ENCODE measurements at regions not wholly inside any gene's neighbourhood (a gene's known extent, or its start where the extent isn't known, plus 50 kb on each side); places are given as distances from the start of the nearest gene placed in this dataset.
A peak's percentile ranks its signal among the peaks of the same experiment; 100 is the strongest.

DNA sequence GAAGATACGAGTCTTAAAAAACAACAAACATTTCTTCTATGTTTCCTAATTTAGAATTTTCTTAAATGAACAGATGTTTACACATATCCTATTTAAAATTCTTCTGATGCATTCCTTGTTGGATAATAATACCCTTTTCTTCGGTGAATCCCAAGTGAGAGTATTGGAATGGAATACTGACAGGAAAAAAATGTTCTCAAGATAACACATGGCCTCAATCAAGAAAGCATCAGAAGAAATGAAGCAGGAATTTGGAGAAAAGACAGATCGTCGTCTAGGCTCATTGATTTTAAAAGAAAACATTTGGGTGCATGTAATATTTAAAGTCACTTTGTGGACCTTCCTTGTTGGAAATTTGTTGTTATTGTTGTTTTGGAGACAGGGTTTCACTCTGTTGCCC, 196.9 kb upstream of the ANK2 start:
- Histone ChIP-seq H3K4ac (ENCODE audit: low read depth, low read length) (no peak overlapping the region), H2BK12ac (ENCODE audit: insufficient read length, low read depth, low read length) (no peak overlapping the region), H2AFZ (ENCODE audit: low read length) (no peak overlapping the region), H3K14ac (ENCODE audit: insufficient read depth, low read length) (no peak overlapping the region), H3K4me1 (ENCODE audit: insufficient read depth, low read length) (peaks cover 4% of the 10 kb centered on the region), H3K9ac (ENCODE audit: extremely low read depth, insufficient read length, low read length) (no peak overlapping the region), H3K79me2 (ENCODE audit: insufficient read depth, low read length) (no peaks in the 10 kb centered on the region), H2BK120ac (ENCODE audit: low read depth, low read length, poor library complexity, severe bottlenecking) (no peak overlapping the region), H3K23ac (ENCODE audit: insufficient read length, low read depth, low read length) (no peak overlapping the region), H3K79me1 (ENCODE audit: insufficient read depth, low read depth, low read length, poor library complexity, severe bottlenecking) (no peaks in the 10 kb centered on the region), H3K27ac (ENCODE audit: insufficient read length, low read depth, low read length) (no peak overlapping the region), H2BK20ac (ENCODE audit: low read depth, low read length, poor library complexity, severe bottlenecking) (no peak overlapping the region), H2AK5ac (ENCODE audit: insufficient read length, low read length) (no peak overlapping the region), H3K4me2 (ENCODE audit: insufficient read depth, insufficient read length, low read length) (no peak overlapping the region), H2BK15ac (ENCODE audit: low read depth, low read length) (no peak overlapping the region), H4K5ac (ENCODE audit: insufficient read length, low read depth, low read length) (no peak overlapping the region), H4K91ac (ENCODE audit: insufficient read length, low read depth, low read length) (no peak overlapping the region), H4K8ac (replicated peaks; ENCODE audit: insufficient read length, low read depth, low read length) (no peak overlapping the region), H2BK5ac (ENCODE audit: insufficient read length, low read length) (no peak overlapping the region), H3K56ac (ENCODE audit: insufficient read length, low read depth, low read length) (no peak overlapping the region), H4K20me1 (ENCODE audit: control insufficient read depth, insufficient read depth, insufficient read length) (no peaks in the 10 kb centered on the region), H3T11ph (ENCODE audit: low read length) (no peak overlapping the region), H3K9me3 (ENCODE audit: control insufficient read depth, low read depth, low read length) (no peaks in the 10 kb centered on the region), H3K18ac (ENCODE audit: insufficient read length, low read depth, low read length) (no peak overlapping the region), H3K27me3 (ENCODE audit: insufficient read depth, low read length) (no peaks in the 10 kb centered on the region), H3K23me2 (ENCODE audit: insufficient read length, low read depth, low read length, poor library complexity, severe bottlenecking) (no peaks in the 10 kb centered on the region)
- WGBS (ENCODE audit: extremely low coverage, insufficient read length, low lambda C conversion rate): no CpG with 5 or more reads among the region's 4 CpGs
- H3K4me3 Mint-ChIP-seq: no peak overlapping the region
- peaks cover 0 to 8% (median 3%) of the 10 kb centered on the region in 3 experiments; a peak in 5 of 7 replicates for H3K36me3 Mint-ChIP-seq (ENCODE audit: insufficient read depth in 1 of 3, low read depth in 3 of 3)
- DNase-seq: no peak
- peak overlapping the region in 1 of 3 experiments; percentile 68; a peak in 2 of 7 replicates for H3K27ac Mint-ChIP-seq
- no peaks in the 10 kb centered on the region for H3K27me3 Mint-ChIP-seq (ENCODE audit: low read depth)
- TF ChIP-seq, protein P1, sequence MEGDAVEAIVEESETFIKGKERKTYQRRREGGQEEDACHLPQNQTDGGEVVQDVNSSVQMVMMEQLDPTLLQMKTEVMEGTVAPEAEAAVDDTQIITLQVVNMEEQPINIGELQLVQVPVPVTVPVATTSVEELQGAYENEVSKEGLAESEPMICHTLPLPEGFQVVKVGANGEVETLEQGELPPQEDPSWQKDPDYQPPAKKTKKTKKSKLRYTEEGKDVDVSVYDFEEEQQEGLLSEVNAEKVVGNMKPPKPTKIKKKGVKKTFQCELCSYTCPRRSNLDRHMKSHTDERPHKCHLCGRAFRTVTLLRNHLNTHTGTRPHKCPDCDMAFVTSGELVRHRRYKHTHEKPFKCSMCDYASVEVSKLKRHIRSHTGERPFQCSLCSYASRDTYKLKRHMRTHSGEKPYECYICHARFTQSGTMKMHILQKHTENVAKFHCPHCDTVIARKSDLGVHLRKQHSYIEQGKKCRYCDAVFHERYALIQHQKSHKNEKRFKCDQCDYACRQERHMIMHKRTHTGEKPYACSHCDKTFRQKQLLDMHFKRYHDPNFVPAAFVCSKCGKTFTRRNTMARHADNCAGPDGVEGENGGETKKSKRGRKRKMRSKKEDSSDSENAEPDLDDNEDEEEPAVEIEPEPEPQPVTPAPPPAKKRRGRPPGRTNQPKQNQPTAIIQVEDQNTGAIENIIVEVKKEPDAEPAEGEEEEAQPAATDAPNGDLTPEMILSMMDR (conservative IDR thresholded peaks at IDR 0.05): no peak
- H3K4me1 Mint-ChIP-seq: peaks cover 19 to 23% of the 10 kb centered on the region in 2 experiments
- no peaks in the 10 kb centered on the region for H3K9me3 Mint-ChIP-seq

Data from H9 (cell line).